GM08714 (cell line): ENCODE measurements at regions not wholly inside any gene's neighbourhood (a gene's known extent, or its start where the extent isn't known, plus 50 kb on each side); places are given as distances from the start of the nearest gene placed in this dataset.

Source experiments
- H3K4me3 ChIP-seq: fragments of 200-500 bp; sonication (Bioruptor generic); 2 replicates; pipeline ENCODE4 v1.5.1; 2014; ENCODE audit warnings: mild to moderate bottlenecking, low read length, inconsistent platforms
- ZNF274 ChIP-seq: IDR thresholded peaks from 2 replicates; pipeline ENCODE4 v1.6.1; 2012; ENCODE audit warnings: mild to moderate bottlenecking, low read depth, low read length

GRCh38 chr18:40102903-40103302 is 1852.1 kb upstream of the PIK3C3 start:
- no peak for TF ChIP-seq ZNF274
- H3K4me3 ChIP-seq: no peak overlapping the region

- no peak overlapping the region for H3K4me3 ChIP-seq
- no peak for TF ChIP-seq ZNF274
These were observed 1855.4 kb upstream of the PIK3C3 start for GRCh38 chr18:40099641-40100040.

GRCh38 chr18:40096675-40097074 is 1858.4 kb upstream of the PIK3C3 start:
- no peak for TF ChIP-seq ZNF274
- H3K4me3 ChIP-seq: no peak overlapping the region

GRCh38 chr18:40094441-40094840 is 1860.6 kb upstream of the PIK3C3 start:
- no peak overlapping the region for H3K4me3 ChIP-seq
- no peak for TF ChIP-seq ZNF274

- no peak for TF ChIP-seq ZNF274
- no peak overlapping the region for H3K4me3 ChIP-seq
These were observed 1866.9 kb upstream of the PIK3C3 start for GRCh38 chr18:40088130-40088529.

- no peak for TF ChIP-seq ZNF274
- H3K4me3 ChIP-seq: no peak overlapping the region
These were observed 1875.2 kb upstream of the PIK3C3 start for GRCh38 chr18:40079786-40080185.

GRCh38 chr18:40075616-40076015 is 1879.4 kb upstream of the PIK3C3 start:
- no peak overlapping the region for H3K4me3 ChIP-seq
- no peak for TF ChIP-seq ZNF274

GRCh38 chr18:40072761-40073160 is 1882.3 kb upstream of the PIK3C3 start:
- no peak for TF ChIP-seq ZNF274
- H3K4me3 ChIP-seq: no peak overlapping the region

GRCh38 chr18:40066368-40066767 is 1888.7 kb upstream of the PIK3C3 start:
- no peak overlapping the region for H3K4me3 ChIP-seq
- TF ChIP-seq ZNF274: no peak

GRCh38 chr18:40063488-40063887 is 1891.5 kb upstream of the PIK3C3 start:
- no peak overlapping the region for H3K4me3 ChIP-seq
- TF ChIP-seq ZNF274: no peak

- no peak overlapping the region for H3K4me3 ChIP-seq
- no peak for TF ChIP-seq ZNF274
These were observed 1893.9 kb upstream of the PIK3C3 start for GRCh38 chr18:40061086-40061485.

- no peak overlapping the region for H3K4me3 ChIP-seq
- TF ChIP-seq ZNF274: no peak
These were observed 1894.5 kb upstream of the PIK3C3 start for GRCh38 chr18:40060562-40060961.

- no peak overlapping the region for H3K4me3 ChIP-seq
- no peak for TF ChIP-seq ZNF274
These were observed 1896.0 kb upstream of the PIK3C3 start for GRCh38 chr18:40058811-40059570.

GRCh38 chr18:40056079-40056692 is 1898.8 kb upstream of the PIK3C3 start:
- TF ChIP-seq ZNF274: no peak
- no peak overlapping the region for H3K4me3 ChIP-seq

GRCh38 chr18:40055262-40055661 is 1899.8 kb upstream of the PIK3C3 start:
- no peak overlapping the region for H3K4me3 ChIP-seq
- TF ChIP-seq ZNF274: no peak

- H3K4me3 ChIP-seq: no peak overlapping the region
- no peak for TF ChIP-seq ZNF274
These were observed 1905.3 kb upstream of the PIK3C3 start for GRCh38 chr18:40049716-40050115.
